ENCODE measurements at regions not wholly inside any gene's neighbourhood (a gene's known extent, or its start where the extent isn't known, plus 50 kb on each side); places are given as distances from the start of the nearest gene placed in this dataset.

- TF ChIP-seq, protein P1, sequence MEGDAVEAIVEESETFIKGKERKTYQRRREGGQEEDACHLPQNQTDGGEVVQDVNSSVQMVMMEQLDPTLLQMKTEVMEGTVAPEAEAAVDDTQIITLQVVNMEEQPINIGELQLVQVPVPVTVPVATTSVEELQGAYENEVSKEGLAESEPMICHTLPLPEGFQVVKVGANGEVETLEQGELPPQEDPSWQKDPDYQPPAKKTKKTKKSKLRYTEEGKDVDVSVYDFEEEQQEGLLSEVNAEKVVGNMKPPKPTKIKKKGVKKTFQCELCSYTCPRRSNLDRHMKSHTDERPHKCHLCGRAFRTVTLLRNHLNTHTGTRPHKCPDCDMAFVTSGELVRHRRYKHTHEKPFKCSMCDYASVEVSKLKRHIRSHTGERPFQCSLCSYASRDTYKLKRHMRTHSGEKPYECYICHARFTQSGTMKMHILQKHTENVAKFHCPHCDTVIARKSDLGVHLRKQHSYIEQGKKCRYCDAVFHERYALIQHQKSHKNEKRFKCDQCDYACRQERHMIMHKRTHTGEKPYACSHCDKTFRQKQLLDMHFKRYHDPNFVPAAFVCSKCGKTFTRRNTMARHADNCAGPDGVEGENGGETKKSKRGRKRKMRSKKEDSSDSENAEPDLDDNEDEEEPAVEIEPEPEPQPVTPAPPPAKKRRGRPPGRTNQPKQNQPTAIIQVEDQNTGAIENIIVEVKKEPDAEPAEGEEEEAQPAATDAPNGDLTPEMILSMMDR (IDR thresholded peaks at IDR 0.05; ENCODE audit: low read depth, low read length), result no peak
- no peaks in the 10 kb centered on the region for H3K9me3 ChIP-seq (ENCODE audit: control insufficient read depth, insufficient read depth, low read length)
- ChIA-PET POLR2A (no interaction called here), CTCF (interaction anchor here (0.9 to 1.4 kb wide), 2 partner anchors 152 to 505 kb away, joined by 3 to 4 read pairs; no protein-coding TSS in a partner anchor)
- DNase-seq (ENCODE audit: low read depth, low spot score), result no peak
- H3K27me3 ChIP-seq (ENCODE audit: control insufficient read depth, insufficient read depth, low read length), result no peaks in the 10 kb centered on the region
- H3K27ac ChIP-seq (ENCODE audit: low read depth, low read length), result no peak overlapping the region
- no peak overlapping the region for H3K4me3 ChIP-seq (ENCODE audit: low read depth, low read length)
Observed at GRCh38 chr2:42979870-42980763, 187.7 kb upstream of the HAAO start.

- CTCF ChIA-PET, result interaction anchor here (0.9 kb wide), 1 partner anchor 151 kb away, joined by 3 read pairs; no protein-coding TSS in a partner anchor
- H3K4me3 ChIP-seq (ENCODE audit: low read depth, low read length), result no peak overlapping the region
- H3K27ac ChIP-seq (ENCODE audit: low read depth, low read length), result no peak overlapping the region
- POLR2A ChIA-PET, result no interaction called here
- DNase-seq (ENCODE audit: low read depth, low spot score), result no peak
- no peaks in the 10 kb centered on the region for H3K9me3 ChIP-seq (ENCODE audit: control insufficient read depth, insufficient read depth, low read length)
- TF ChIP-seq, protein P1 (IDR thresholded peaks at IDR 0.05; ENCODE audit: low read depth, low read length), result no peak
- no peaks in the 10 kb centered on the region for H3K27me3 ChIP-seq (ENCODE audit: control insufficient read depth, insufficient read depth, low read length)
Observed at GRCh38 chr2:42979416-42979869, 187.1 kb upstream of the HAAO start.

GRCh38 chr2:42978887-42979415, 186.6 kb upstream of the HAAO start:
- DNase-seq (ENCODE audit: low read depth, low spot score), result no peak
- TF ChIP-seq, protein P1 (IDR thresholded peaks at IDR 0.05; ENCODE audit: low read depth, low read length), result no peak
- CTCF ChIA-PET, result interaction anchor here (0.9 kb wide), 1 partner anchor 151 kb away, joined by 3 read pairs; no protein-coding TSS in a partner anchor
- Histone ChIP-seq H3K4me3 (ENCODE audit: low read depth, low read length) (no peak overlapping the region), H3K27ac (ENCODE audit: low read depth, low read length) (no peak overlapping the region), H3K9me3 (ENCODE audit: control insufficient read depth, insufficient read depth, low read length) (no peaks in the 10 kb centered on the region), H3K27me3 (ENCODE audit: control insufficient read depth, insufficient read depth, low read length) (no peaks in the 10 kb centered on the region)
- POLR2A ChIA-PET, result no interaction called here

DNA sequence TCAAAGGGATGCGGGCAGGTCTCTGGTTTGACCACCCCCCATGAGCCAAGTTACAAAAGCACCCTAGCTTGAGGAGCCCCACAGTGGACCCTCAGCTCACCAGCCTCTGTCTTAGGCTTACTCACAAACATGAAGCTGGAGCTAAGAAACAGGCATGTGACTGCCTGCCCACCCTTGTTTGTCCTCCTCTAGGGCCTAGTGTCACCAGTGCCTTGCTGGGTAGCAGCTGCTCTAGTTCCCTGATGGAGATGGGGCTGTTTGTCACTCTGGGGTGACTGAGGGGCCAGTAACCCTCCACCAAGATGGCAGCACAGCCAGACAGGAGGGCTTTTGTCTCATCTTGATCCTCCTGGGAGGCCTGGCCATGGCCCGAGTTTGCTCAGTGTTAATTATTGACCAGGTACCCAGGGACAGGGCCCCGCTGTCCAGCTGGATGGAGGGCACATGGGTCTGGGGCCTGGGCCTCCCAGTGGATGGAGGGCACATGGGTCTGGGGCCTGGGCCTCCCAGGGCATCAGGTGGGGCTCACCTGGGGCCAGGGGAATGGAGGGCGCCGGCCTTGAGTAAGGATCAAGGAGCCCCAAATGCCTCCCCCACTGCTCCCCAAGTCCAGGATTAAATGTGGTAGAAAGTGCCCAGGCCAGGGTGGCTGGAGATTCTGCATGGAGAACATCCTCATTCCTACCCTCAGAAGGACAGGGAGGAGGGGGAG, 185.9 kb upstream of the HAAO start:
- TF ChIP-seq, protein P1 (IDR thresholded peaks at IDR 0.05; ENCODE audit: low read depth, low read length), result no peak
- no peaks in the 10 kb centered on the region for H3K27me3 ChIP-seq (ENCODE audit: control insufficient read depth, insufficient read depth, low read length)
- H3K27ac ChIP-seq (ENCODE audit: low read depth, low read length), result no peak overlapping the region
- ChIA-PET POLR2A (interaction anchor here (1.3 to 2.0 kb wide), 2 partner anchors 242 to 248 kb away, joined by 4 read pairs; partner anchors contain the start of gene ZFP36L2), CTCF (interaction anchor here (0.8 kb wide), 3 partner anchors 119 to 245 kb away, joined by 3 to 5 read pairs (median 4); no protein-coding TSS in a partner anchor)
- no peak for DNase-seq (ENCODE audit: low read depth, low spot score)
- no peak overlapping the region for H3K4me3 ChIP-seq (ENCODE audit: low read depth, low read length)
- no peaks in the 10 kb centered on the region for H3K9me3 ChIP-seq (ENCODE audit: control insufficient read depth, insufficient read depth, low read length)

Data from AG04450 (cell line).